Neural progenitor cell (in vitro differentiated cells): ENCODE measurements at regions not wholly inside any gene's neighbourhood (a gene's known extent, or its start where the extent isn't known, plus 50 kb on each side); places are given as distances from the start of the nearest gene placed in this dataset.

ENCODE experiments used
- DNase-seq: peaks from one replicate; pipeline ENCODE4 v3.0.0-alpha.2; 2016; ENCODE audit warnings: low spot score
- H2AFZ ChIP-seq: fragments of 200-600 bp; sonication (generic); replicated peaks from 2 replicates; pipeline ENCODE4 v1.6.1; 2016; ENCODE audit warnings: antibody characterized with exemption
- H3F3A ChIP-seq: fragments of 200-600 bp; sonication (generic); 2 replicates; pipeline ENCODE4 v1.6.1; 2016; ENCODE audit warnings: antibody characterized with exemption, low read depth
- H3K27ac ChIP-seq: fragments of 200-600 bp; sonication (generic); 2 replicates; pipeline ENCODE4 v1.5.1; 2016; ENCODE audit warnings: mild to moderate bottlenecking
- H3K27me3 ChIP-seq: fragments of 200-600 bp; sonication (generic); 2 replicates; pipeline ENCODE4 v1.6.1; 2016; ENCODE audit warnings: mild to moderate bottlenecking, moderate library complexity
- H3K36me3 ChIP-seq: fragments of 200-600 bp; sonication (generic); 2 replicates; pipeline ENCODE4 v1.5.1; 2016
- H3K4me1 ChIP-seq: fragments of 200-600 bp; sonication (generic); 2 replicates; pipeline ENCODE4 v1.6.1; 2016; ENCODE audit warnings: mixed run types
- H3K4me2 ChIP-seq: fragments of 200-600 bp; sonication (generic); 2 replicates; pipeline ENCODE4 v1.6.1; 2016
- H3K4me3 ChIP-seq: fragments of 200-600 bp; sonication (generic); 2 replicates; pipeline ENCODE4 v1.5.1; 2016
- H3K79me2 ChIP-seq: fragments of 200-600 bp; sonication (generic); 2 replicates; pipeline ENCODE4 v1.6.1; 2016; ENCODE audit warnings: low read depth
- H3K9ac ChIP-seq: fragments of 200-600 bp; sonication (generic); 2 replicates; pipeline ENCODE4 v1.6.1; 2016
- H3K9me3 ChIP-seq: fragments of 200-600 bp; sonication (generic); 2 replicates; pipeline ENCODE4 v1.5.1; 2016; ENCODE audit warnings: low read depth
- H4K20me1 ChIP-seq: fragments of 200-600 bp; sonication (generic); 2 replicates; pipeline ENCODE4 v1.6.1; 2016; ENCODE audit warnings: low read depth
- H3K27ac Mint-ChIP-seq: 3 replicates; pipeline ENCODE4 v1.8.0; 2021; ENCODE audit warnings: mixed read lengths
- H3K27me3 Mint-ChIP-seq: 2 replicates; pipeline ENCODE4 v1.8.0; 2022; ENCODE audit warnings: low read depth, mild to moderate bottlenecking, inconsistent platforms, moderate library complexity, mixed read lengths; ENCODE audit not compliant: insufficient read depth
- H3K36me3 Mint-ChIP-seq: 3 replicates; pipeline ENCODE4 v1.8.0; 2021; ENCODE audit warnings: mixed read lengths
- H3K4me1 Mint-ChIP-seq: 3 replicates; pipeline ENCODE4 v1.8.0; 2021; ENCODE audit warnings: mixed read lengths
- H3K4me3 Mint-ChIP-seq: 3 replicates; pipeline ENCODE4 v1.8.0; 2021; ENCODE audit warnings: mild to moderate bottlenecking, moderate library complexity, mixed read lengths
- H3K9me3 Mint-ChIP-seq: 3 replicates; pipeline ENCODE4 v1.8.0; 2020; ENCODE audit warnings: mixed read lengths
- EZH2 ChIP-seq: fragments of 200-600 bp; sonication (generic); IDR thresholded peaks from 2 replicates; pipeline ENCODE4 v1.6.1; 2017; ENCODE audit warnings: antibody characterized with exemption, mild to moderate bottlenecking, moderate library complexity
- EZH2phosphoT487 ChIP-seq: fragments of 200-600 bp; sonication (generic); IDR thresholded peaks from 2 replicates; pipeline ENCODE4 v1.6.1; 2017; ENCODE audit warnings: antibody characterized with exemption
- TF ChIP-seq, protein P1 (sequence below): fragments of 200-600 bp; sonication (generic); IDR thresholded peaks from 2 replicates; pipeline ENCODE4 v1.5.1; 2017; ENCODE audit warnings: antibody characterized with exemption, mild to moderate bottlenecking

DNA sequence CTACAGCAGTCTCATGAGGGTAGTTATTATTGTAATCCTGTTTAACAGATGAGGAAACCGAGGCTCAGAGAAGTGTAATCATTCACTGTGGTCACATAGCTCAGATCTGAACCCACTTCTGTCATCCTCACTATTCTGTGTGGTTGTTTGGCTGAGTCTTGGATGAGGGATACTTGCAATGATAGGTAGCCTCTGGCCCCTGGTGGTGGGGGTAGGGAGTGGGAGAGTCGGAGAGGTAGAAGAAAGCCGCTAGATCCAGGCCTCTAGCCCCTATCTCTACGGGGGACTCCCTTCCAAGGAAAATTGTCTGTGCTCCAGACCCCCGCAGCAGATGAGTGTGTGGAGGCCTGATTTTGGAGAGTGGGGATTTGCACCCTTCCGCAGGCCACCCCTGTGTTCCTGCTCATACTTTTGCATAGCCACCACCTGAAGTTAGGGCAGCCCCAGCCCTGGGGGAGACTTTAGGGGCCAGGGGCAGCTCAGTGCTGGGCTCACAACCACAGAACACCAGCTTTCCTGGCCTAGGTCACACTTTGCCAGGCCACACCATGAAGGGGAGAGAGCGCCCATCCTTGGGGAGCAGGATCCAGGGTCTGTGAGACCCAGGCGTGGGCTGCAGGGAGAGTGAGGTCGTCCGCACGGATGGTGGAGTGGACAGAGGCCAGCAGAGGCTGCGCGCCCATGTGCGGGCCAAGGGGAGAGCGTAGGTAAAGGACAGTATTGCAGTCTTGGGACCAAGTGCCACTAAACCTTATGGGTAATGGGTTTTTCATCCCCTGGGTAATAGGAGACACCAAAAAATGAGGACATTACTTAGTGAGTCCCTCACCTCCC is 148.2 kb downstream of the GLI2 start:
- no peak overlapping the region for H3K9ac ChIP-seq
- peak overlapping the region; percentile 29 for H3K27ac Mint-ChIP-seq

DNA sequence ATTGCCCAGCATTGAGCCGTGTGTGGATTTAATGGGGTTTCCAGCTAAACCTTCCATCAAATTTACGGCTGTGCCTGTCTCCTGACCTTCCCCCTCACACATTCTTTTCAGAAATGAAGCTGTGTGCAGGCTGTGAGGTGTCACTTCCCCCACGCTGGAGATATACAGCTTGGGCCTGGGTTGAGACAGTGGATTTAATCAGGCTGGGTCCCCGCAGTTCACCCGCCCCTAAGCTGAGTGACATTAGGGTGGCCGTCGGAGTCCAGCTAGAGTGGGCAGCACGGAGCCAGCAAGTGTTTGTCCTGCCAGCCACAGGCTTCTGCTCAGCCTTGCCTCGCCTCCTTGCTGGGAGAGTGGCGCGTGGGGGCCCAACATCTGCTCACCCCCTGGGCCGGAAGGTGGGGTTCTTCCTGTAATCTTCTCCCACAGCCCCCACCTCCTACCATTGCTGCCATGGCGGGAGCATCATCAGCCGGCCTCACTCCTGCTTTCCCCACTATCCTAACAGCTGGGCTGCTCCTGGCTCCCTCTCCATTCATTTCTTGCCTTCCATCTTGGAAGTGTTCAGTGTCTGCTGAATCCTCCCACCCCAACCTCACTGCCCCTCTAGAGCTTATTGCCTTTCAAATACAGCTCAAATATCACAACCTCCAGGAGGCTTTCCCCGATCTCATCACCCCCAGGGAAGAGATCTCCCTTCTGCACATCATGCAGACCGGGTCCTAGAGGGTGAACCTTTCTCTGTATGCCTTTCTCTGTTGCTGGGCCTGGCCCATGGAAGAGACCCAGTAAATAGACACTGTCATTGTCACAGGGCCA is 149.0 kb downstream of the GLI2 start:
- Mint-ChIP-seq H3K4me3 (peak overlapping the region; percentile 21), H3K9me3 (no peaks in the 10 kb centered on the region), H3K27me3 (peaks cover 11% of the 10 kb centered on the region), H3K27ac (peak overlapping the region; percentile 94), H3K4me1 (peaks cover 84% of the 10 kb centered on the region), H3K36me3 (no peaks in the 10 kb centered on the region)
- no peak overlapping the region for H3K9ac ChIP-seq
- peaks cover 47% of the 10 kb centered on the region for H3K4me1 ChIP-seq
- no peaks in the 10 kb centered on the region for H3F3A ChIP-seq
- H3K9me3 ChIP-seq, result no peaks in the 10 kb centered on the region
- H3K27me3 ChIP-seq, result no peaks in the 10 kb centered on the region
- H3K27ac ChIP-seq, result no peak overlapping the region
- H3K79me2 ChIP-seq, result peaks cover 72% of the 10 kb centered on the region
- no peak overlapping the region for H3K4me3 ChIP-seq
- no peaks in the 10 kb centered on the region for H3K36me3 ChIP-seq
- no peak for DNase-seq
- no peak overlapping the region for H3K4me2 ChIP-seq
- H2AFZ ChIP-seq, result no peak overlapping the region
- no peak for TF ChIP-seq EZH2phosphoT487
- no peak for TF ChIP-seq EZH2
- TF ChIP-seq, protein P1, sequence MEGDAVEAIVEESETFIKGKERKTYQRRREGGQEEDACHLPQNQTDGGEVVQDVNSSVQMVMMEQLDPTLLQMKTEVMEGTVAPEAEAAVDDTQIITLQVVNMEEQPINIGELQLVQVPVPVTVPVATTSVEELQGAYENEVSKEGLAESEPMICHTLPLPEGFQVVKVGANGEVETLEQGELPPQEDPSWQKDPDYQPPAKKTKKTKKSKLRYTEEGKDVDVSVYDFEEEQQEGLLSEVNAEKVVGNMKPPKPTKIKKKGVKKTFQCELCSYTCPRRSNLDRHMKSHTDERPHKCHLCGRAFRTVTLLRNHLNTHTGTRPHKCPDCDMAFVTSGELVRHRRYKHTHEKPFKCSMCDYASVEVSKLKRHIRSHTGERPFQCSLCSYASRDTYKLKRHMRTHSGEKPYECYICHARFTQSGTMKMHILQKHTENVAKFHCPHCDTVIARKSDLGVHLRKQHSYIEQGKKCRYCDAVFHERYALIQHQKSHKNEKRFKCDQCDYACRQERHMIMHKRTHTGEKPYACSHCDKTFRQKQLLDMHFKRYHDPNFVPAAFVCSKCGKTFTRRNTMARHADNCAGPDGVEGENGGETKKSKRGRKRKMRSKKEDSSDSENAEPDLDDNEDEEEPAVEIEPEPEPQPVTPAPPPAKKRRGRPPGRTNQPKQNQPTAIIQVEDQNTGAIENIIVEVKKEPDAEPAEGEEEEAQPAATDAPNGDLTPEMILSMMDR, result no peak
- H4K20me1 ChIP-seq, result peaks cover 95% of the 10 kb centered on the region

More for the DNA sequence above, 148.2 kb downstream of the GLI2 start:
- no peak for TF ChIP-seq EZH2phosphoT487
- TF ChIP-seq, protein P1, result peak; percentile 38
- peaks cover 53% of the 10 kb centered on the region for H3K4me1 ChIP-seq
- Mint-ChIP-seq H3K36me3 (no peaks in the 10 kb centered on the region), H3K4me3 (peak overlapping the region; percentile 43), H3K27me3 (peaks cover 12% of the 10 kb centered on the region), H3K9me3 (no peaks in the 10 kb centered on the region), H3K4me1 (peaks cover 85% of the 10 kb centered on the region)
- peaks cover 73% of the 10 kb centered on the region for H3K79me2 ChIP-seq
- peak; percentile 37 for DNase-seq
- H3K4me3 ChIP-seq, result no peak overlapping the region
- peaks cover 96% of the 10 kb centered on the region for H4K20me1 ChIP-seq
- H3K36me3 ChIP-seq, result no peaks in the 10 kb centered on the region
- H3K9me3 ChIP-seq, result no peaks in the 10 kb centered on the region
- no peaks in the 10 kb centered on the region for H3K27me3 ChIP-seq
- no peak overlapping the region for H3K27ac ChIP-seq
- H3F3A ChIP-seq, result peaks cover 3% of the 10 kb centered on the region
- H3K4me2 ChIP-seq, result no peak overlapping the region
- no peak overlapping the region for H2AFZ ChIP-seq

DNA sequence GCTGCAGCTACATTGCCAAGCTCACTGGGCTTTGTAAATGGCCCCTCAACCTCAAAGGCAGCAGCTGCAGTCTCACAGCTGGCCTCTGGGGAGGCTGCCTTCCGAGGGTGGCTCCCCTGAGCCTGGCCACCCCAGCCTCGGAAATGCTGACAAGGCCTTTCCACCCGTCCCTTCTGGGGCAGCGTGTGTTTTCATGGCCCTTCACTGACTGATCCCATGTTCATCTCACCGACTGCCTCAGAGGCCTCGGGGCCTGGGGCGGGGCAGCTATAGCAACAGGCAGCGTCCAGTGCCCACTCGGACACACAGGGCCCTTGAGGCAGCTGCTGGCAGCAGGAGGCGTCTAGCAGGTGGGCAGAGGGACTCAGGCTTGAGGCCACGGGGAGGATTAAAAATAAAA is 149.7 kb downstream of the GLI2 start:
- Histone ChIP-seq H3K27me3 (no peaks in the 10 kb centered on the region), H3K9me3 (no peaks in the 10 kb centered on the region), H4K20me1 (peaks cover 92% of the 10 kb centered on the region), H3F3A (peaks cover under 1% of the 10 kb centered on the region), H3K79me2 (peaks cover 72% of the 10 kb centered on the region), H2AFZ (no peak overlapping the region), H3K4me3 (no peak overlapping the region), H3K9ac (no peak overlapping the region), H3K4me2 (no peak overlapping the region), H3K27ac (no peak overlapping the region), H3K4me1 (peaks cover 41% of the 10 kb centered on the region), H3K36me3 (no peaks in the 10 kb centered on the region)
- Mint-ChIP-seq H3K36me3 (no peaks in the 10 kb centered on the region), H3K27me3 (peaks cover 8% of the 10 kb centered on the region), H3K9me3 (no peaks in the 10 kb centered on the region), H3K27ac (peak overlapping the region; percentile 94), H3K4me3 (peak overlapping the region; percentile 21), H3K4me1 (peaks cover 78% of the 10 kb centered on the region)
- DNase-seq, result no peak
- TF ChIP-seq, protein P1, result peak; percentile 9
- no peak for TF ChIP-seq EZH2phosphoT487
- no peak for TF ChIP-seq EZH2
